ENCODE measurements at regions not wholly inside any gene's neighbourhood (a gene's known extent, or its start where the extent isn't known, plus 50 kb on each side); places are given as distances from the start of the nearest gene placed in this dataset.
A peak's percentile ranks its signal among the peaks of the same experiment; 100 is the strongest.

- H3K9me3 ChIP-seq (ENCODE audit: control insufficient read depth in 4 of 4, insufficient read depth in 3 of 4, low read length in 3 of 4) = no peaks in the 10 kb centered on the region
- H3K4me1 ChIP-seq (ENCODE audit: control insufficient read depth in 5 of 5, insufficient read depth in 5 of 5, low read length in 5 of 5) = no peaks in the 10 kb centered on the region
- no peak overlapping the region for H3K27ac ChIP-seq (ENCODE audit: low read depth in 1 of 2, low read length in 1 of 2)
- H3K36me3 ChIP-seq (ENCODE audit: control insufficient read depth in 4 of 4, insufficient read depth in 4 of 4, low read length in 4 of 4) = no peaks in the 10 kb centered on the region
- TF ChIP-seq CTCF (IDR thresholded peaks at IDR 0.05; ENCODE audit: control extremely low read depth, extremely low read depth) = no peak
- H3K4me3 ChIP-seq = no peak overlapping the region
- 96% methylated on average over 3 of the region's 3 CpGs for WGBS, 2 donors
- DNase-seq (no peak), ATAC-seq (ENCODE audit: insufficient read depth, low FRiP score) (no peak)
- H3K27me3 ChIP-seq (ENCODE audit: control insufficient read depth in 3 of 3, insufficient read depth in 3 of 3, low read length in 2 of 3) = no peaks in the 10 kb centered on the region
- no peak overlapping the region for H3K9ac ChIP-seq (ENCODE audit: insufficient read depth in 1 of 2, low read length in 2 of 2)
Observed at GRCh38 chr21:20253261-20253660, 744.9 kb upstream of the NCAM2 start.

GRCh38 chr21:20254964-20255363, 743.2 kb upstream of the NCAM2 start:
- no peaks in the 10 kb centered on the region for H3K27me3 ChIP-seq (ENCODE audit: control insufficient read depth in 3 of 3, insufficient read depth in 3 of 3, low read length in 2 of 3)
- no peak for ATAC-seq (ENCODE audit: insufficient read depth, low FRiP score)
- 86 to 87% methylated on average over 4 of the region's 4 CpGs for WGBS, 2 donors
- H3K27ac ChIP-seq (ENCODE audit: low read depth in 1 of 2, low read length in 1 of 2) = no peak overlapping the region
- H3K9ac ChIP-seq (ENCODE audit: insufficient read depth in 1 of 2, low read length in 2 of 2) = no peak overlapping the region
- no peak overlapping the region for H3K4me3 ChIP-seq
- no peaks in the 10 kb centered on the region for H3K36me3 ChIP-seq (ENCODE audit: control insufficient read depth in 4 of 4, insufficient read depth in 4 of 4, low read length in 4 of 4)
- H3K4me1 ChIP-seq (ENCODE audit: control insufficient read depth in 5 of 5, insufficient read depth in 5 of 5, low read length in 5 of 5) = peaks cover 0 to under 1% (median 0%) of the 10 kb centered on the region in 5 donors
- no peak for DNase-seq
- H3K9me3 ChIP-seq (ENCODE audit: control insufficient read depth in 4 of 4, insufficient read depth in 3 of 4, low read length in 3 of 4) = no peaks in the 10 kb centered on the region
- no peak for TF ChIP-seq CTCF (IDR thresholded peaks at IDR 0.05; ENCODE audit: control extremely low read depth, extremely low read depth)

- no peak for TF ChIP-seq CTCF (IDR thresholded peaks at IDR 0.05; ENCODE audit: control extremely low read depth, extremely low read depth)
- no peak for ATAC-seq (ENCODE audit: insufficient read depth, low FRiP score)
- Histone ChIP-seq H3K4me3 (no peak overlapping the region), H3K4me1 (ENCODE audit: control insufficient read depth in 5 of 5, insufficient read depth in 5 of 5, low read length in 5 of 5) (peaks cover 0 to 3% (median 0%) of the 10 kb centered on the region in 5 donors), H3K27ac (ENCODE audit: low read depth in 1 of 2, low read length in 1 of 2) (no peak overlapping the region), H3K27me3 (ENCODE audit: control insufficient read depth in 3 of 3, insufficient read depth in 3 of 3, low read length in 2 of 3) (no peaks in the 10 kb centered on the region), H3K36me3 (ENCODE audit: control insufficient read depth in 4 of 4, insufficient read depth in 4 of 4, low read length in 4 of 4) (no peaks in the 10 kb centered on the region), H3K9me3 (ENCODE audit: control insufficient read depth in 4 of 4, insufficient read depth in 3 of 4, low read length in 3 of 4) (no peaks in the 10 kb centered on the region), H3K9ac (ENCODE audit: insufficient read depth in 1 of 2, low read length in 2 of 2) (no peak overlapping the region)
- no peak for DNase-seq
- 38 to 65% methylated on average over 4 of the region's 4 CpGs for WGBS, 2 donors
Observed at GRCh38 chr21:20257052-20257740, 741.0 kb upstream of the NCAM2 start.

GRCh38 chr21:20258542-20258941, 739.7 kb upstream of the NCAM2 start:
- 0 to 7% methylated on average over 2 of the region's 2 CpGs for WGBS, 2 donors
- no peak for ATAC-seq (ENCODE audit: insufficient read depth, low FRiP score)
- TF ChIP-seq CTCF (IDR thresholded peaks at IDR 0.05; ENCODE audit: control extremely low read depth, extremely low read depth) = no peak
- H3K27ac ChIP-seq (ENCODE audit: low read depth in 1 of 2, low read length in 1 of 2) = no peak overlapping the region
- H3K4me3 ChIP-seq = no peak overlapping the region
- DNase-seq = peak in 1 of 3 donors; percentile 8
- no peaks in the 10 kb centered on the region for H3K27me3 ChIP-seq (ENCODE audit: control insufficient read depth in 3 of 3, insufficient read depth in 3 of 3, low read length in 2 of 3)
- H3K9ac ChIP-seq (ENCODE audit: insufficient read depth in 1 of 2, low read length in 2 of 2) = no peak overlapping the region
- H3K36me3 ChIP-seq (ENCODE audit: control insufficient read depth in 4 of 4, insufficient read depth in 4 of 4, low read length in 4 of 4) = no peaks in the 10 kb centered on the region
- peaks cover 0 to 3% (median 0%) of the 10 kb centered on the region in 5 donors for H3K4me1 ChIP-seq (ENCODE audit: control insufficient read depth in 5 of 5, insufficient read depth in 5 of 5, low read length in 5 of 5)
- peaks cover 0 to 2% (median 0%) of the 10 kb centered on the region in 4 donors for H3K9me3 ChIP-seq (ENCODE audit: control insufficient read depth in 4 of 4, insufficient read depth in 3 of 4, low read length in 3 of 4)

All from lung (tissue), 11 donors.